Endothelial cell (in vitro differentiated cells): ENCODE measurements at regions not wholly inside any gene's neighbourhood (a gene's known extent, or its start where the extent isn't known, plus 50 kb on each side); places are given as distances from the start of the nearest gene placed in this dataset.

ENCODE experiments used
- DNase-seq: peaks from one replicate; pipeline ENCODE4 v3.0.0; 2021; ENCODE audit warnings: low spot score
- H3K27ac Mint-ChIP-seq: one replicate; pipeline ENCODE4 v1.8.0; 2021; ENCODE audit warnings: mixed read lengths, inconsistent platforms; ENCODE audit not compliant: unreplicated experiment
- H3K27me3 Mint-ChIP-seq: one replicate; pipeline ENCODE4 v1.8.0; 2021; ENCODE audit warnings: mild to moderate bottlenecking, moderate library complexity, mixed read lengths, inconsistent platforms; ENCODE audit not compliant: unreplicated experiment
- H3K36me3 Mint-ChIP-seq: one replicate; pipeline ENCODE4 v1.8.0; 2021; ENCODE audit warnings: mild to moderate bottlenecking, low read depth, mixed read lengths, inconsistent platforms; ENCODE audit not compliant: unreplicated experiment
- H3K4me1 Mint-ChIP-seq: one replicate; pipeline ENCODE4 v1.8.0; 2021; ENCODE audit warnings: mild to moderate bottlenecking, mixed read lengths, inconsistent platforms; ENCODE audit not compliant: unreplicated experiment
- H3K4me3 Mint-ChIP-seq: one replicate; pipeline ENCODE4 v1.8.0; 2021; ENCODE audit warnings: mild to moderate bottlenecking, mixed read lengths, inconsistent platforms; ENCODE audit not compliant: unreplicated experiment
- H3K9me3 Mint-ChIP-seq: one replicate; pipeline ENCODE4 v1.8.0; 2021; ENCODE audit warnings: mixed read lengths, inconsistent platforms; ENCODE audit not compliant: unreplicated experiment
- TF ChIP-seq, protein P1 (sequence below): fragments of 200-600 bp; sonication (generic); IDR thresholded peaks from one replicate; pipeline ENCODE4 v1.5.0; 2021; ENCODE audit warnings: antibody characterized with exemption; ENCODE audit not compliant: unreplicated experiment

GRCh38 chr4:58649226-58649625, 1539.0 kb upstream of the IGFBP7 start:
- Mint-ChIP-seq H3K36me3 (no peaks in the 10 kb centered on the region), H3K27ac (no peak overlapping the region), H3K27me3 (no peaks in the 10 kb centered on the region), H3K9me3 (no peaks in the 10 kb centered on the region), H3K4me1 (no peaks in the 10 kb centered on the region), H3K4me3 (no peak overlapping the region)
- TF ChIP-seq, protein P1, sequence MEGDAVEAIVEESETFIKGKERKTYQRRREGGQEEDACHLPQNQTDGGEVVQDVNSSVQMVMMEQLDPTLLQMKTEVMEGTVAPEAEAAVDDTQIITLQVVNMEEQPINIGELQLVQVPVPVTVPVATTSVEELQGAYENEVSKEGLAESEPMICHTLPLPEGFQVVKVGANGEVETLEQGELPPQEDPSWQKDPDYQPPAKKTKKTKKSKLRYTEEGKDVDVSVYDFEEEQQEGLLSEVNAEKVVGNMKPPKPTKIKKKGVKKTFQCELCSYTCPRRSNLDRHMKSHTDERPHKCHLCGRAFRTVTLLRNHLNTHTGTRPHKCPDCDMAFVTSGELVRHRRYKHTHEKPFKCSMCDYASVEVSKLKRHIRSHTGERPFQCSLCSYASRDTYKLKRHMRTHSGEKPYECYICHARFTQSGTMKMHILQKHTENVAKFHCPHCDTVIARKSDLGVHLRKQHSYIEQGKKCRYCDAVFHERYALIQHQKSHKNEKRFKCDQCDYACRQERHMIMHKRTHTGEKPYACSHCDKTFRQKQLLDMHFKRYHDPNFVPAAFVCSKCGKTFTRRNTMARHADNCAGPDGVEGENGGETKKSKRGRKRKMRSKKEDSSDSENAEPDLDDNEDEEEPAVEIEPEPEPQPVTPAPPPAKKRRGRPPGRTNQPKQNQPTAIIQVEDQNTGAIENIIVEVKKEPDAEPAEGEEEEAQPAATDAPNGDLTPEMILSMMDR = no peak
- no peak for DNase-seq

- Mint-ChIP-seq H3K27ac (no peak overlapping the region), H3K9me3 (no peaks in the 10 kb centered on the region), H3K36me3 (no peaks in the 10 kb centered on the region), H3K4me3 (no peak overlapping the region), H3K4me1 (no peaks in the 10 kb centered on the region), H3K27me3 (no peaks in the 10 kb centered on the region)
- no peak for DNase-seq
- TF ChIP-seq, protein P1 = no peak
These were observed 1535.9 kb upstream of the IGFBP7 start for GRCh38 chr4:58646126-58646525.

DNA sequence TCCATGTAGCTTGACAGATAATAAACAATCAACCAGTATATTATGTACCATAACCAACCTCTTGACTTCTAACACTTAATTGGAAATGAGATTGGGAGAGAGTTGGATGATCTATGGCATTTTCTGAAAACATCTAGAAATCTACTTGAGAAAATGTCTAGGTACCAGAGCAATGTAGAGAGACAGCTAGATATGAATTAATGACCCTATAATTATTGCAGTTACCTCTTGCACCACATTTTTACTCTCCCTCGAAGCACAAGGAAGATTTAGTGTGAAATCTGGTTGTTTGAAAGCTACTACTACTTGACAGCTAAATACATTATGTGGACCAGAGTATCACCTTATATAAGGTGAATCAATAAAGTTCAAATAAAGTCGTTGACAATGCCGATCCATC, 1534.4 kb upstream of the IGFBP7 start:
- H3K9me3 Mint-ChIP-seq = no peaks in the 10 kb centered on the region
- H3K4me3 Mint-ChIP-seq = no peak overlapping the region
- H3K4me1 Mint-ChIP-seq = no peaks in the 10 kb centered on the region
- H3K27ac Mint-ChIP-seq = no peak overlapping the region
- TF ChIP-seq, protein P1 = no peak
- H3K27me3 Mint-ChIP-seq = no peaks in the 10 kb centered on the region
- no peaks in the 10 kb centered on the region for H3K36me3 Mint-ChIP-seq
- no peak for DNase-seq

GRCh38 chr4:58636381-58636780, 1526.2 kb upstream of the IGFBP7 start:
- Mint-ChIP-seq H3K36me3 (no peaks in the 10 kb centered on the region), H3K9me3 (no peaks in the 10 kb centered on the region), H3K27me3 (no peaks in the 10 kb centered on the region), H3K27ac (no peak overlapping the region), H3K4me3 (no peak overlapping the region), H3K4me1 (no peaks in the 10 kb centered on the region)
- TF ChIP-seq, protein P1 = no peak
- no peak for DNase-seq

- no peak overlapping the region for H3K27ac Mint-ChIP-seq
- H3K4me3 Mint-ChIP-seq = no peak overlapping the region
- H3K9me3 Mint-ChIP-seq = no peaks in the 10 kb centered on the region
- DNase-seq = no peak
- peaks cover 3% of the 10 kb centered on the region for H3K27me3 Mint-ChIP-seq
- TF ChIP-seq, protein P1 = no peak
- H3K36me3 Mint-ChIP-seq = peaks cover 7% of the 10 kb centered on the region
- no peaks in the 10 kb centered on the region for H3K4me1 Mint-ChIP-seq
These were observed 1507.0 kb upstream of the IGFBP7 start for GRCh38 chr4:58617226-58617625.
